GM19468 (cell line): ENCODE measurements at regions not wholly inside any gene's neighbourhood (a gene's known extent, or its start where the extent isn't known, plus 50 kb on each side); places are given as distances from the start of the nearest gene placed in this dataset.

Source experiments
- ATAC-seq: cut with Tn5 transposase; IDR thresholded peaks from one replicate; pipeline ENCODE4 v1.9.1; 2021; ENCODE audit warnings: mild to moderate bottlenecking, moderate library complexity, moderate number of reproducible peaks; ENCODE audit not compliant: unreplicated experiment; ENCODE audit errors: extremely low read depth

DNA sequence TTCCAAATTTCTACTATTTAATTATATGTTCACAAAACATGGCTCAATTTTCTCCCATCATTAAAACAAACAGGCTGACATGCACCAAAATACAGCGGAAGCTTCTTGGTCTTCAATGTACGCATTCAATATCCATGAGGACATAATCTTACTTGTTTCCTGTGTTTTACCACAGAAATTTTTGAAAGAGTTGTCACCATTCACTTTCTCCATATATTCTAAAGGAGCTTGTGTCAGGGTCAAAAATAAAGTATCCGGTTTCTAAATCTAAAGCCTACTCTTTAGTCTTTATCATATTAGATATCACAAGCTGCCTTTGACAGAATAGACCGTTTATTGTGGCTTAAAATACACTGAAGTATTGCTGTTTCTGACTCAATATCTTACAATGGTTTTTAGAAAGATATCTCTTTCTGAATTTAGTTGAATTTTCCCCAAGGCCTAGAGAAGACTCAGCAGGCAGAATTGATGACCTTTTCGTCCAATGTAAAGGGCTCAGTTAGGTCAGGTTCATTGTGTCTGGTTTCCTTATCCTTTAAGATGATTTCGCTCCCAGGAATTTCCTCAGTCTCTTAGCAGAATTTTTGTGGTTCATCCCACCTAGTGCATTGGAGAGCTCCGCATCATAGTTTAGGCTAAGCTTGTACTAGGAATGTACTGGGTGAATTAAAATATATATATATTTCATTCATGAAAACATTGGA is 717.2 kb downstream of the NCAM2 start:
- ATAC-seq: no peak

DNA sequence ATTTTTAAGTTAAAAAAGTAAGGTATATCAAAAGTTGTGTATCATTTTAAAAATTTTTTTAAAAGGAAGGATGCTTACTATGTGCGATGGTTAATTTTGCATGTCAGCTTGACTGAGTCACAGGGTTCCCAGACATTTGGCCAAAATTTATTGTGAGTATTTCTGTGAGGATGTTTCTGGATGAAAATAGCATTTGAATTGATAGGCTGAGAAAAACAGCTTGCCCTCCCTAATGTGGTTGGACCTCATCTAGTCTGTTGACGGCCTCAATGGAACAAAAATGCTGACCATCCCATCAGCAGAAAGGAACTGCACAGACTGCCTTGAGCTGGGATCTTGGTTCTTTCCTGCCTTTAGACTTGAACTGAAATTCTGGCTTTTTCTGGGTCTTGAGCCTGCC is 724.5 kb downstream of the NCAM2 start:
- no peak for ATAC-seq

DNA sequence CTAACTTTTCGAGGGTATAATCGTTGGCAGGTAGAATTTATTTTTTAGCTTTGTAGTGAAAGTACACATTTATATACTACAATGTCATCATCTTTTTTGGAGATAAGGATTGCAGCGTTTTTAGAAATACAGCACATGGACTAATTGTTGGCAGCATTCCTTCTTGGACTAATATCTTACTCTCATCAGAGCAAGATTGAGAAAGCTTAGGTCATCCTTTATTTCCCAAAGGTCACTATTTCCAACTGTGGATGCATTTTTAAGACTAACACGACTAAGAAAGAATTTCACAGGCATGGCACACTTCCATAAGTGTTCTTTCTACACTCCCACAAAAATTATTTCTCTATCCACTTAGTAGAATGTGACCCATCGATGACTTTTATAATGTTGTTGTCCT is 732.3 kb downstream of the NCAM2 start:
- ATAC-seq: no peak

DNA sequence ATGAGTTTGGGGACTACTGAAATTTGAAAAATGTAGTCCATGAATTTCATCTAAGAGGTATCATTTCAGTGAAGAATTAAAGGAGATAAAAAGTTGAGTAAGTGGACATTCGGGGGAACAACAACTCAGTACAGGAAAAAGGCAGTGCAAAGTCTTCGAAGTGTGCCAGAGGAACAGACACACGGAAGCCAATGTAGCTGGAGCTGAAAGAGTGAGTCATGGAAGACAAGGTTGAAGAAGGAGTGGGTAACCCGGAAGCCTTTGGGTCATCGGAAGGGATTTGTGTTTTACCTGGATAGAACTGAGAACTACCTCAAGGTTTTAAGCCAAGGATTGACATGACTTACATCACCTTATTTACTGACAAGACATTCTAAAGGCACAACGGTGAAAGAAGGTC is 733.4 kb downstream of the NCAM2 start:
- ATAC-seq: no peak

DNA sequence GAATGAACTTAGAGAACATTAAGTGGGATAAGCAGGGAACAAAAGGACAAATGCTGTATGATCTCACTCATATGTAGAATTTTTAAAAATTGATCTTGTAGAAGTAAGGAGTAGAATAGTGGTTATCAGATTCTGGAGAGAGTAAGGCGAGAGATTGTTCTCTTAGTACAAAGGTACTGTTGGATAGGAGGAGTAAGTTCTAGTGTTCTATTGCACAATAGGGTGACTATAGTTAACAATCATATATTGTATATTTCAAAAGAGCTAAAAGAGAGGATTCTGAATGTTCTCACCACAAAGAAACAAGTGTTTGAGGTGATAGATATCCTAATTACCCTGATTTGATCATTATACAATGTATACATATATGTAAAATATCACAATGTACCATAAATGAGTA is 735.9 kb downstream of the NCAM2 start:
- no peak for ATAC-seq

DNA sequence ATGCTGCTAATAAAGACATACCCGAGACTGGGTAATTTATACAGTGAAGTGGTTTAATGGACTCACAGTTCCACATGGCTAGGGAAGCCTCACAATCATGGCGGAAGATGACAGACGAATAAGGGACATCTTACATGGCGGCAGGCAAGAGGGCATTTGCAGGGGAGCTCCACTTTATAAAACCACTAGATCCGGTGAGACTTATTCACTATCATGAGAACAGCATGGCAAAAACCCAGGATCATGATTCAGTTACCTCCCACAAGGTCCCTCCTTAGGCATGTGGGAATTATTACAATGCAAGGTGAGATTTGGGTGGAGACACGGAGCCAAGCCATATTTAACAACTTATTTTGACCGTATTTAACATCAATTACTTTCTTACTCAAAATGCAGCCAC is 739.0 kb downstream of the NCAM2 start:
- ATAC-seq: no peak

DNA sequence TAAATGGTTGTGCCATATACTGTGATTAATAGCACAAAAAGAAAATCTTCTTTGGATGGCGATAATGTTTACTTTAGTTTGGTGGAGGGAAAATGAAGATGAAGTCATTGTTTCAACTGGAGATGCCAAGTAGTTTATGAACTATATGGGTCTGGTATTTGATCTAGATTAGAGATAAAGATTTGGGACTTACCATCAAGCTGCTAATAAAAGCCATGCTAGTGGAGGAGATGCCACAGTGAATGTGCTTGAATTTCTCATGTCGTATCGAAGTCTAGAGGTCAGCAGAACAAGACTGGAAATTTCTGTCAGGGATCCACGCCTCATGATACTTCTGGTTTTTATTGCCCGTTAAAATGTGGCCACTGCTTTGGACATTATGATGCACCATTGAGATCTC is 742.0 kb downstream of the NCAM2 start:
- ATAC-seq: no peak

DNA sequence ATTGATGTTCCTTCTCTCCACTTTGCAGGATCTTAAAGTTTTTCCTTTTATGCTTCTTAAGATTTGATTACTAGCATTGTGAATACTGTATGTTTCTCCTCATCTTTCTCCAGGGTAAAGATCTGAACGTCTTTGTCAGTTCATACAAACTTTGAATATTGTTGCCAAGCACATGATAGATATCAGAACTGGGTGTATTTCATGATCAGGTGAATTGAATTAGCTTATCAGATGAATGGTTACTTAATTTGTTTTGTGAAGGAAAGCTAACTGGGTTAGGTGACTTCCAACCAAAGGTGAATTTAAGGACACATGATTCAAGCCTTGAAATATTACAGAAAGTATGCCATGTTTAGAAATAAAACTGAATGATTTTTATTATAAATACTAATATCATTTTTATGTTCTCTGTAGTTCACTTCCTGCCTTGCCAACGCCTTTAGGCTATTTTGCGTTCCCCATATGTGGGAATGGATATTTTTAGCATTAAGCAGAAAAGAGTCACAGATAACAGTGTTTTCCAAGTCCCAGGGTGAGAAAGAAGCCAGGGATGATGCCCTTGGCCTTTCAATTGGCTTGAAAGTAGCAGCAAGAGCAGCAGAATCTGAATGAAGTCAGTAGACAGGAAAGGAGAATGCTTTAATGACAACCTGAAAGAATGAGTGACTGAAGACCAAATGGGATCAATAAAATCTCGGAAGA is 752.1 kb downstream of the NCAM2 start:
- ATAC-seq: no peak

DNA sequence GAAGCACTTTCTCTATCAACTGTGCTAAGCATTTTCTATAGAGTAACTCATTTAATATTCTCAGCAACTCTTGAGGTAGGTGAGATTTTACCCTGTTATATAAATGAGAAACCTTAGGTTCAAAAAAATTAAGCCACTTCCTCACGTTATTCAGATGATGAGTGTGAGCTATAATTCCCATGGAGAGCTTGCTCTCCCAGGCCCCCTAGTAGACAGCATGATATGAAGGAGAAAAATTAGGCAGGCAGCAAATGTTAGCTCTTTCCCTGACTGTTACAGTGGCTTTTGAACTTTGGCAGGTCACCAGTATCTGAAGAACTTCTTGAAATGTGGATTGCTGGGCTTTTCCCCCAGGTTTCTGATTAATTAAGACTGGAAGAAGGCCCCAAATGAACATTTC is 753.1 kb downstream of the NCAM2 start:
- no peak for ATAC-seq

DNA sequence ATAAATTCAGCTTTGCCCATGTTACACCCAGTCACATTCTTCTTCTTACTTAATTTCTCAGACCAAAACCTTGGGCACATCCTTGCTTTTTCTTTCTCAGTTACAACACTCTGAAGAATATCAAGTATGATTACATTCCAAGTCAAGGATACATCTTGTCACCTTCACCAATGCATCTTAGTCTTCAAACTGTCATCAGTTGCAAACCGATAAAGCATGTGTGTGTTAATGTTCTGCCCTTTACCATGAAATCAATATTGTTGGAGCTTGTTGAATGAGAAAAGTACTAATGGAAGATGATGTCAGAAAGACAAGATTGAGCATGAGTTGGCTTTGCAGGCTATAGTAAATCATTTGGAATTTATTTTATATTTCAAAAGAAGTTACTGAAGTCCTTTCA is 764.6 kb downstream of the NCAM2 start:
- ATAC-seq: no peak

DNA sequence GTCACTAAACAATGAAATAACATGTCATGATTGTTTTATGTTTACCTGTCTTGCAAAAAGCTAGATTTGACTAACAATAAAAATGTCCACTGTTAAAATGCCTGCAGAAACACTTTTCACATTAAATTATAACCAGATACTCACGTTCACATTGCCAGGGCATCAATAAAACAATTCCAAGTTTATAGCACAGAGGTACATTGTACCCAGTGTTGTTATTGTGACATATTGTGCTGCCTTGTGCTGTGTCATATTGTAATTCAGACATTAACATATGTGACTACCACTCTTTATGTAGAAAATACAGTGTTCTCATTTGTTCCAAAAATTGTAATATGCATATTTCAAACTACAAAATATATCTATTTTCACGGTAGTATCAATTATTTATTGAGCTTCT is 766.1 kb downstream of the NCAM2 start:
- no peak for ATAC-seq

DNA sequence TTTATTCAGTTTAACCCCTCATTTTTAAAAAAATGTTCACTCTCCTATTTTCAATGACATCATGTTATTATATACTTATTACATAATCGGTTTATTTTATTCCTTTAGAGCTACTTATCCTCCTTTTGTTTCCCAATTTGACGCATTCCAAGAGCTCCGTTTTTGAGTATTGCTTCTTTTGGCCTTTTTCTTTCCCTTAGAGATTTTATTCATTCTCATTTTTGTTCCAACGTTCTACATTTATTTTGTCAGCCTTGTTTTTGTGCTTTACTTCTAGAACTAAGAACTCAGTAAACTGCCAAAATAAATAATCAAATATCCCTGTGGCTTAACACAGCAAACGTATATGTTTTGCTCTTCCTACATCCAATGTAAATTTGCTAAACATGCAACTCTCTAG is 769.1 kb downstream of the NCAM2 start:
- ATAC-seq: no peak

DNA sequence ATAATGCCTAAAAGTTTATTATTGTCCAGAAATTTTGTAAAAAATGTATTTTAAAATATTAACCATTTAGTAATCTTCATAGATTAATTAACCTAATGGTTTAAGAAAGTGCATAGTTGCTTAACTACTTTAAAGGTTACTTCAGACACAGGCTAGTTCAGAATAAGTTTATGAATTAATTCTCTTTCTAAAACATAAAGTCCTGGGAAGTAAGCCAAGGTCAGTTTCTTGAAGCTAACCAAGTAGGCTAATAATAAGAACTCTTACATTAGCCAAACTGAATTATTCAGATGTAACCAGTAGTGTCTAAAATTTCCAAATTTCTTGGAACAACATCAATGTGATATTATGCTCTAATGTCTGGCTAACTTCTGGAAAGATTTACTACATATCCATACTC is 790.4 kb downstream of the NCAM2 start:
- no peak for ATAC-seq

DNA sequence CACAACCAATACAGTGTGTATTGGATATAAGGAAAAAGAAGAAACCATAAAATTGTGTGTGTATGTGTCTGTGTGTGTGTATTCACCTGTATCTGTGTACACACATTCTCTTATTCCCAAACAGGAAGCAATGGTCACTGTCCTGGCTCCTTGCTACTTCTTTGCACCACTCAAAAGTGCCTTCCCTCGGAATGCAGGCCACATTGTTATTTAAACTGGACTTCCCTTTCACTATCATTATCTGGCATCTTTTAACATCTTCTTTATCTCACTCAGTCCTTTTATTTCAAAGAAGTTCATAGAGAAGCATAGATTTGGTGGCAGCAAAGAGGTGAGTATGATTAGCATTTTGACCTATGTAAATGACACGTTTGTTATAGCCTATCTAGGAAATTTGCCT is 803.7 kb downstream of the NCAM2 start:
- no peak for ATAC-seq

DNA sequence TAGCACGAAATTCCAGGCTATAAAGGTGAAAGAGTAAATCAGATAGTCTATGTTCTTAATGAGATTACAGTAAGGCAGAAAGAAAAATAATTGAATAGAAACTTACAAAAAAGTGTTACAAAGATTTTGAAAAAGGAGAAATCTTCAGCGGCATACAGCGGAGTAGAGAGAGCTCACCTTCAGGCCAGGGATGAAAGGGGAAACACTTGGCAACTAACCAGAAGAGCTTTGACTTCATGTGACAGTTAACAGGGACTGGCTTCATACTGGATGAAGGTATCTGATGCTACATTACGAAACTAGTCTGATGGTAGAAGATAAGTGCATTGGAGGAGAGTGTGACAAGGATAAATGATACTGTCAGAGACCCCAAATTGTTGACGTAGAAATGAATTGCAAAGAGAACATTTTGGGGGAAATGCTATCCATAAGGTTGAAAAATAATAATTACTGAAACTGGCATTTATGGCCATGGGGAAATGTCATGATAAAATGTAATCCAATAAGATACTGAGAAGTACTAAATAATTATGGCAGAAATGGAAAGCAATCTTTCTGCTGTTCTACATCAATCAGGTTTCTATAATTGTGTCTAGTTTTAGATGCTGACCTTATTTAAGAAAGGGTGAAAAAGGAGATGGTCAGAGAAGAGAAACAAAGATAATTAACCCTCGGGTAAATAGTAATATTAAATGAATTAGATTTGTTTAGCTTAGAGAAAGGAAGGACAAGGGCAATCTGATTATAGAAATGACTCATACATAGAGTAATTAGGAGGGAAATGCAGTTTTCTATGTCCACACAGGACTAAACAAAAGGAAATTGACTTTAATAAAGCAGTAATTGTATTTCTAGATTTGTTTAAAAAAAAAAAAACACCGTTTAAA is 808.7 kb downstream of the NCAM2 start:
- ATAC-seq: no peak

DNA sequence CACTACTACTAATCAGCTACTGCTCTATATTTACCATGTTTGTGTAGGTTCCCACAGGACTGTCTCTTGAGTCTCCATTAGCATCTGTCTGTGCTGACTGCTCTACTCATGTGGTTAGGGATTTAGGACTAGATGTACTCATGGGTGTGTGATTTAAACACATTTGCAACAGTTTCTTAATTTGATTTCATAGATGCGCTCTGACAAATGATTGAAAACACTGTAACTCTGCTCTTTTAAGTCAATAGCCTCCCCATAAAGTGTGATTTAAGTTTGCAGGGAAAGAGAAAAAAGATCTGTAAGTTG is 809.3 kb downstream of the NCAM2 start:
- no peak for ATAC-seq

DNA sequence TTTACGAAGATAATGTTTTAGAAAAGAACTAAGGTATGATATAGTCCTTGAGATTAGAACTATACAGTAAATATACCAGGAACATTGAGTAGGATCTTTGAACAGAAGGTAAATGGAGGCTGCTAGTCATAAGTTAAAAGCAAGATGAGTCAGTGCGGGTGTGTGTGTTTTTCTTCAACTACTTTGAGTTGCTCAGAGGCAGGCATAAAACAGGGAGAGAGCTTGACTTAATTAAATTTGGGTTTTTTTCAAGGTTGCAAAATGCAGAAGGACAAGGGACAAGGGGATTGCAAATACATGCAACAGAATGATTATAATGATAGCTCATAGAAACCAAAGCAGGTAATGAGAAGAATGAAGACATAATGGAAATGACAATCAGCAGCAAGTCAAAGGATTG is 815.1 kb downstream of the NCAM2 start:
- no peak for ATAC-seq

DNA sequence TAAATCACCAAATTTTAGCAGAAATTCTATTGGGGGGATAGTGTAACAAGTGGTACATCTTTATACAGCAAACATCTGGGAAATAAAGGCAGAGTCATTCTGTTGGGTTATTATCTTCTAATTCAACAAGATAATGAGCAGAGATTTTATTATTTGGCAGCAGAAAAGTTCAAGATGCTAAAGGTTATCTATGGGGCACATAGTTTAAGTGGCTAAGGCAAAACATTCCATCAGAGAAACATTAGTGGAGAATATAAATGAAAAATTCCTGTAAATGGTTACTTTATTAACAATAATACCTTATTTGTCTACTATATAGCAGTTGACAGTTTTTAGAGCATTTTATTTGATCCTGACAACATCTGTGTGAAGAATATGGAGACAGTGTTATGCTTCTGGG is 815.7 kb downstream of the NCAM2 start:
- ATAC-seq: no peak

DNA sequence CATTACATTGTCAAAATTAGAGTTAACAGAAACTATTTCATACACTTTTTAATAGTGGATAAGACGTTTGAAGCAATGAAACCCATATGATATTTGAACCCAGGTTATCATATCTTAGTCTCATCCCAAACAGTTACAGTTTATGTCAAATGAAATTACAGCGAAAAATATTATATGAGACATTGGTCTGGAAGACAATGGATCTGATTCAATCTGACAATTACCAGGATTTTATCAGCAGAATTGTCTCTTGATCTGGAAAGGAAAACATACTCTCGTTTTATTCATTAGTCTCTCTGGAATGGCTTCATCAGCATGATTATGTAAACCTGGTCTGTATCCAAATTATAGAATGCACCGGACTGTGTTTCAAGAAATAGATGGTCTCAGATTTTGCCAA is 818.6 kb downstream of the NCAM2 start:
- ATAC-seq: no peak

DNA sequence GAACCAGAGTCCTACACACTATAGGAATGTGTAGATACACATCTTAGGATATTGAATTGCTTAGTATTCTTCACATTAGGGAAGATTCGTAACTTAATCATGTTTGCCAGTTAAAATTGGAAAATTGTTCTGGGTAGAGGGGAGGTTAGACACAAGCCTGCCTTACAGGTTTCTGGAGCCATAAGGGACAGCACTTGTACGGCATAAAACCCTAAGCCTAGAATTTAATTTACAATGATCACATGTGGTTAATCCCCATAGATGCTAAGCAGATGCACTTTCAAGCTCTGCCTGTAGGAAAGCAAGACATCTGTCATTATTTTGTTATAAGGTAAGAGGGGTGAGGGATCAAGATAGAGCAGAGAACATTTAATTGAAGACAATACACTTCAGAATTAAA is 820.7 kb downstream of the NCAM2 start:
- no peak for ATAC-seq

DNA sequence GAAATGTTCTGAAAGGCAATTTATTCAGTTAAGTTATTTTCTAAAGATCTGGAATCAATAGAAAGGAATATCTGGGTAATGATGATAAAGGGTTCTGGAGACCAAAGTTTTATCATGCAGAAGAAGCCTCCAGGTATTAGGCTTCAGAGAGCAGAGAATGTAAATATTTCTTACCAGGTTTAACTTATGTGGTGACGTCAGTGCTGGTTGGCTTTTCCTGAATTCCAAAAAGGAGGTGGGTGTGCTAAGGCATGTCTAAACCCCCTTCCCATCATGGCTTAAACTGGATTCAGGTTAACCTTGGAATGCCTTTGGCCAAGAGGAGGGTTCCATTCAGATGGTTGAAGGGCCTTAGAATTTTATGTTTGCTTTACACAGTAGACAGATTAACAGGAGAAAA is 829.9 kb downstream of the NCAM2 start:
- no peak for ATAC-seq
